IPS DF 19.7 (cell line): ENCODE measurements at regions not wholly inside any gene's neighbourhood (a gene's known extent, or its start where the extent isn't known, plus 50 kb on each side); places are given as distances from the start of the nearest gene placed in this dataset.

Source experiments
- DNase-seq: peaks from one replicate; pipeline ENCODE4 v3.0.0-alpha.2; 2013; ENCODE audit warnings: low read depth, low spot score

- no peak for DNase-seq
Observed at GRCh38 chr1:102074874-102075273, 78.1 kb upstream of the OLFM3 start.

GRCh38 chr1:102071451-102071850 lies 74.7 kb upstream of the OLFM3 start:
- DNase-seq = no peak

GRCh38 chr1:102050556-102050955 lies 53.8 kb upstream of the OLFM3 start:
- no peak for DNase-seq

GRCh38 chr1:102047724-102048123 lies 51.0 kb upstream of the OLFM3 start:
- DNase-seq = no peak
